Activated T-helper 17 cell treated with anti-CD3 and anti-CD28 coated beads, Interleukin-2, amount 50 U/mL, for 72 hours (primary cell): ENCODE measurements at regions not wholly inside any gene's neighbourhood (a gene's known extent, or its start where the extent isn't known, plus 50 kb on each side); places are given as distances from the start of the nearest gene placed in this dataset.

Experiments
- ATAC-seq: fragments of 150-1000 bp; cut with Tn5 transposase; replicated peaks from 2 replicates; pipeline ENCODE4 v1.10.0; 2021; ENCODE audit warnings: mild to moderate bottlenecking, moderate library complexity
- H3K27ac Mint-ChIP-seq: one replicate; pipeline ENCODE4 v1.8.0; 2022; ENCODE audit warnings: mixed read lengths
- H3K27me3 Mint-ChIP-seq: one replicate; pipeline ENCODE4 v1.8.0; 2022; ENCODE audit warnings: mixed read lengths
- H3K36me3 Mint-ChIP-seq: one replicate; pipeline ENCODE4 v1.8.0; 2022; ENCODE audit warnings: low read depth, mild to moderate bottlenecking, mixed read lengths
- H3K4me1 Mint-ChIP-seq: one replicate; pipeline ENCODE4 v1.8.0; 2022; ENCODE audit warnings: mixed read lengths
- H3K4me3 Mint-ChIP-seq: one replicate; pipeline ENCODE4 v1.8.0; 2022; ENCODE audit warnings: mild to moderate bottlenecking, mixed read lengths
- H3K9me3 Mint-ChIP-seq: one replicate; pipeline ENCODE4 v1.8.0; 2022; ENCODE audit warnings: mixed read lengths

- H3K27me3 Mint-ChIP-seq: no peaks in the 10 kb centered on the region
- no peaks in the 10 kb centered on the region for H3K9me3 Mint-ChIP-seq
- no peak overlapping the region for H3K27ac Mint-ChIP-seq
- no peaks in the 10 kb centered on the region for H3K4me1 Mint-ChIP-seq
- H3K4me3 Mint-ChIP-seq: no peak overlapping the region
- H3K36me3 Mint-ChIP-seq: peaks cover 22% of the 10 kb centered on the region
- ATAC-seq: no peak
Observed at GRCh38 chr6:126127659-126128058, 141.3 kb downstream of the TRMT11 start.

- Mint-ChIP-seq H3K27me3 (no peaks in the 10 kb centered on the region), H3K36me3 (peaks cover 22% of the 10 kb centered on the region), H3K27ac (no peak overlapping the region), H3K4me1 (no peaks in the 10 kb centered on the region), H3K9me3 (peaks cover 3% of the 10 kb centered on the region), H3K4me3 (no peak overlapping the region)
- no peak for ATAC-seq
Observed at GRCh38 chr6:126131246-126131645, 144.9 kb downstream of the TRMT11 start.

GRCh38 chr6:126133984-126134383, 147.6 kb downstream of the TRMT11 start:
- ATAC-seq: no peak
- H3K27ac Mint-ChIP-seq: no peak overlapping the region
- no peak overlapping the region for H3K4me3 Mint-ChIP-seq
- no peaks in the 10 kb centered on the region for H3K4me1 Mint-ChIP-seq
- H3K36me3 Mint-ChIP-seq: peaks cover 22% of the 10 kb centered on the region
- H3K27me3 Mint-ChIP-seq: no peaks in the 10 kb centered on the region
- peaks cover 3% of the 10 kb centered on the region for H3K9me3 Mint-ChIP-seq

- H3K4me1 Mint-ChIP-seq: no peaks in the 10 kb centered on the region
- H3K36me3 Mint-ChIP-seq: peaks cover 22% of the 10 kb centered on the region
- no peak overlapping the region for H3K4me3 Mint-ChIP-seq
- ATAC-seq: no peak
- H3K9me3 Mint-ChIP-seq: peaks cover 3% of the 10 kb centered on the region
- H3K27me3 Mint-ChIP-seq: no peaks in the 10 kb centered on the region
- no peak overlapping the region for H3K27ac Mint-ChIP-seq
Observed at GRCh38 chr6:126134491-126134890, 148.2 kb downstream of the TRMT11 start.

GRCh38 chr6:126140015-126140414, 153.7 kb downstream of the TRMT11 start:
- Mint-ChIP-seq H3K27me3 (no peaks in the 10 kb centered on the region), H3K4me3 (no peak overlapping the region), H3K9me3 (peaks cover 3% of the 10 kb centered on the region), H3K27ac (no peak overlapping the region), H3K4me1 (no peaks in the 10 kb centered on the region), H3K36me3 (no peaks in the 10 kb centered on the region)
- no peak for ATAC-seq

- no peaks in the 10 kb centered on the region for H3K36me3 Mint-ChIP-seq
- H3K4me3 Mint-ChIP-seq: no peak overlapping the region
- no peak for ATAC-seq
- no peak overlapping the region for H3K27ac Mint-ChIP-seq
- H3K4me1 Mint-ChIP-seq: no peaks in the 10 kb centered on the region
- no peaks in the 10 kb centered on the region for H3K9me3 Mint-ChIP-seq
- H3K27me3 Mint-ChIP-seq: no peaks in the 10 kb centered on the region
Observed at GRCh38 chr6:126143761-126144251, 157.5 kb downstream of the TRMT11 start.

GRCh38 chr6:126145351-126145750, 159.0 kb downstream of the TRMT11 start:
- no peaks in the 10 kb centered on the region for H3K27me3 Mint-ChIP-seq
- no peaks in the 10 kb centered on the region for H3K4me1 Mint-ChIP-seq
- H3K36me3 Mint-ChIP-seq: no peaks in the 10 kb centered on the region
- ATAC-seq: no peak
- H3K4me3 Mint-ChIP-seq: no peak overlapping the region
- H3K27ac Mint-ChIP-seq: no peak overlapping the region
- H3K9me3 Mint-ChIP-seq: no peaks in the 10 kb centered on the region

DNA sequence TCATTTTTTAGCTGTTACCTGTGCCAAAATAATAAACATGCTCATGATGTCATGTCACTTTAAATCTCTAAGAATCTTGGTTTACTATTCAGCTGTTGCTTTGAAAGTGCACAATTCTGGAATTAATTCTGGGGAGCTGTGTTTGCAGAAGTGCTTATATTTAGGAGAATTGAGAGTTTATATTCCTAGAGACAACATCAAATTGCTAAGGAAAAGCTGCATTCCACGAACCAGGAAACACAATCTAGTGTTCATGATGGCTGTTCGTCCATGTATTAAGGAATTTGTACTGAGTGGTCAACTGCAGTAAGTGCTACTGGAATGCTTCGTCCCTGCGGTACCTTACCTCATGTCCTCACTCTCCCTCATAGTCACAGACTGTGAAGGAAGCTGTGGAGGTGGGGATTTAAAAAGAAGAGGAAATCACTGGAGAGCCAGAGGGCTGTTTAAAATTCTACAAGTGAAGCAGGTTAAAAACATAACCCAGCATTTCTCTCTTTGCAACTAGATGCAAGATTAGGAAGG, 161.0 kb downstream of the TRMT11 start:
- ATAC-seq: no peak
- no peaks in the 10 kb centered on the region for H3K27me3 Mint-ChIP-seq
- H3K9me3 Mint-ChIP-seq: no peaks in the 10 kb centered on the region
- H3K4me1 Mint-ChIP-seq: no peaks in the 10 kb centered on the region
- no peaks in the 10 kb centered on the region for H3K36me3 Mint-ChIP-seq
- no peak overlapping the region for H3K27ac Mint-ChIP-seq
- H3K4me3 Mint-ChIP-seq: no peak overlapping the region

GRCh38 chr6:126148853-126149252, 162.5 kb downstream of the TRMT11 start:
- H3K9me3 Mint-ChIP-seq: no peaks in the 10 kb centered on the region
- no peaks in the 10 kb centered on the region for H3K4me1 Mint-ChIP-seq
- no peaks in the 10 kb centered on the region for H3K36me3 Mint-ChIP-seq
- no peak overlapping the region for H3K27ac Mint-ChIP-seq
- no peak overlapping the region for H3K4me3 Mint-ChIP-seq
- H3K27me3 Mint-ChIP-seq: no peaks in the 10 kb centered on the region
- no peak for ATAC-seq

DNA sequence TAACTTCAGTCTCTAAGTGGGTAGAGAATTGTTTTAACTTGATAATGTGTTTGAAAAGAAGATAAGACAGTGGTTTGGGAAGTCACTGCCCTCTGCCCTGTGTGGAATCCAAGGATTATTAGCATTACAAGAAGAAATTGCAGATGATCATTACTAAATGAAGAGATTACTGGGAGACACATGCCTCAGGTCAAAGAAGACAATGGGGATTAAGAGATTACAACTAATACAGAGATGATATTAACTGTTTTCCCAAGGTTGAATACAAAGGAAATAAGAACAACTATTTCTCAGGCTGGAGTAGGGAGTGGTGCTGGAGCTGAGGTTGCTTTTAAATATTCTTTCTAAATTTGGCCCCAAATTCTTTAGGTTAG, 166.0 kb downstream of the TRMT11 start:
- H3K27ac Mint-ChIP-seq: no peak overlapping the region
- ATAC-seq: no peak
- H3K9me3 Mint-ChIP-seq: no peaks in the 10 kb centered on the region
- no peaks in the 10 kb centered on the region for H3K36me3 Mint-ChIP-seq
- H3K27me3 Mint-ChIP-seq: no peaks in the 10 kb centered on the region
- no peaks in the 10 kb centered on the region for H3K4me1 Mint-ChIP-seq
- no peak overlapping the region for H3K4me3 Mint-ChIP-seq

DNA sequence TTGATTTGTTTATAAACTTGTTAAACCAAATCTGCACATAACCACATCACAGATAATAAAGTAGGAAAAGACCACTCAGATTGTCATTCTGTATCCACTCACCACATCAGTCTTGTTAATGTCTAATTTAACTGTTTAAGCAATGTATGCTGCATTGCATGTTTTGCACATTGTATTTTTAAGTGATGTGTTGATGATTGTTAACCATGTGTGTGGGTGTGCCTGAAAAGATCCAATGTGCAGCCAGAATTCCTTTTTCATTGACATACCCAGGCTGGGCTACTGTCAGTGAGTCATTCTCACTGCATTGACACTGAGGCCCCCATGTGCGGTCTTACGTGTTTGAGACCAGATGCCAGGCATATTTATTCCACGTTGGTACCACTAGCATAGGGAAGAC, 167.3 kb downstream of the TRMT11 start:
- Mint-ChIP-seq H3K4me3 (no peak overlapping the region), H3K4me1 (no peaks in the 10 kb centered on the region), H3K9me3 (no peaks in the 10 kb centered on the region), H3K36me3 (no peaks in the 10 kb centered on the region), H3K27ac (no peak overlapping the region), H3K27me3 (no peaks in the 10 kb centered on the region)
- ATAC-seq: no peak

DNA sequence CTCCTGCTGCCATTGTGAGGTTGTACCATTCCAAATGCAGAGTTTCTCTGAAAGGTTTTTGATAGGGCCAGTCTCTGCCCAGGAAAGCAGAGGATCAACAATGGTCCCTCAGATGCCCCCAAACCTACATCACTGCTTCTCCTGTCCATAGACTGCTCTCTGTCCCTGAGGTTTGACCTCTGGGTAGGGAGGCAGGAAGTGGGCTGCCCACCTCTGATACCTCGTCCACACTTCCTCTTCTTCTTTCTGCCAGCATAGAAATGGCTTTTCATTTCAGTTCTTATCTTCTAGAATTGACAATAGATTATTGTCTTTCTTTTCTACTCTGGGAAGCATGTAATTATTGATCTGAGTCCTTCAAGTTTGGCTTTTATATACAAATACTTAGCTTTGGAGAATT, 170.6 kb downstream of the TRMT11 start:
- ATAC-seq: no peak
- Mint-ChIP-seq H3K4me3 (no peak overlapping the region), H3K27me3 (no peaks in the 10 kb centered on the region), H3K27ac (no peak overlapping the region), H3K4me1 (no peaks in the 10 kb centered on the region), H3K9me3 (no peaks in the 10 kb centered on the region), H3K36me3 (no peaks in the 10 kb centered on the region)

- Mint-ChIP-seq H3K36me3 (peaks cover 4% of the 10 kb centered on the region), H3K9me3 (no peaks in the 10 kb centered on the region), H3K4me1 (peaks cover 4% of the 10 kb centered on the region), H3K4me3 (no peak overlapping the region), H3K27me3 (no peaks in the 10 kb centered on the region), H3K27ac (no peak overlapping the region)
- ATAC-seq: no peak
Observed at GRCh38 chr6:126167726-126168125, 172.2 kb upstream of the CENPW start.

DNA sequence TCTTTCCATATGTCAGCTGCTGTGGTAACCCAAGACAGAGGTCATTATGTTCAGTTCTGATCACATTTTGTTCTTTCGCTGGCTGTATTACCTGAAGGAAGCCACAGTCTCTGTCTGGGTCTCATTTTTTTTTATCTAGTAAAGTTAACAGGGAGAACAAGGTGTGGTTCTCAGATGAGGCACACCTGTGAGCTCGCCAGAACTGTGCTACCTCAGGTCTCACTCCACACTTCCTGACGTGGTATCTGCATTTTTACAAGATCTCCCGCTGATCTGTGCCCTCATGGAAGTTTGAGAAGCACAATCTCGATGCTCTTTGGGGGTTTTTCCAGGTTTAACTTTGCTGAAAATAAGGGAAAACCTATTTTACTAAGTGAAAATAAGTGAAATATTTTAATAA, 169.5 kb upstream of the CENPW start:
- peaks cover 8% of the 10 kb centered on the region for H3K36me3 Mint-ChIP-seq
- H3K9me3 Mint-ChIP-seq: no peaks in the 10 kb centered on the region
- no peak for ATAC-seq
- no peaks in the 10 kb centered on the region for H3K27me3 Mint-ChIP-seq
- no peak overlapping the region for H3K4me3 Mint-ChIP-seq
- H3K4me1 Mint-ChIP-seq: peaks cover 4% of the 10 kb centered on the region
- no peak overlapping the region for H3K27ac Mint-ChIP-seq

GRCh38 chr6:126170978-126171382, 168.9 kb upstream of the CENPW start:
- ATAC-seq: peak; percentile 54
- no peak overlapping the region for H3K27ac Mint-ChIP-seq
- H3K4me1 Mint-ChIP-seq: peaks cover 4% of the 10 kb centered on the region
- no peaks in the 10 kb centered on the region for H3K9me3 Mint-ChIP-seq
- peak overlapping the region; percentile 6 for H3K4me3 Mint-ChIP-seq
- no peaks in the 10 kb centered on the region for H3K27me3 Mint-ChIP-seq
- H3K36me3 Mint-ChIP-seq: peaks cover 5% of the 10 kb centered on the region

GRCh38 chr6:126172131-126172530, 167.8 kb upstream of the CENPW start:
- Mint-ChIP-seq H3K27ac (no peak overlapping the region), H3K36me3 (peaks cover 5% of the 10 kb centered on the region), H3K9me3 (no peaks in the 10 kb centered on the region), H3K4me3 (no peak overlapping the region), H3K27me3 (no peaks in the 10 kb centered on the region), H3K4me1 (peaks cover 4% of the 10 kb centered on the region)
- ATAC-seq: no peak
